Middle frontal gyrus (tissue), 1 donor: ENCODE measurements at regions not wholly inside any gene's neighbourhood (a gene's known extent, or its start where the extent isn't known, plus 50 kb on each side); places are given as distances from the start of the nearest gene placed in this dataset.

Source experiments
- DNase-seq: peaks from one replicate; pipeline ENCODE4 v3.0.0-alpha.2; 2015; ENCODE audit warnings: low spot score; ENCODE audit errors: extremely low spot score

- no peak for DNase-seq
These were observed 727.9 kb upstream of the CDH2 start for GRCh38 chr18:28904789-28905364.

GRCh38 chr18:28903306-28903705 lies 726.4 kb upstream of the CDH2 start:
- no peak for DNase-seq

DNA sequence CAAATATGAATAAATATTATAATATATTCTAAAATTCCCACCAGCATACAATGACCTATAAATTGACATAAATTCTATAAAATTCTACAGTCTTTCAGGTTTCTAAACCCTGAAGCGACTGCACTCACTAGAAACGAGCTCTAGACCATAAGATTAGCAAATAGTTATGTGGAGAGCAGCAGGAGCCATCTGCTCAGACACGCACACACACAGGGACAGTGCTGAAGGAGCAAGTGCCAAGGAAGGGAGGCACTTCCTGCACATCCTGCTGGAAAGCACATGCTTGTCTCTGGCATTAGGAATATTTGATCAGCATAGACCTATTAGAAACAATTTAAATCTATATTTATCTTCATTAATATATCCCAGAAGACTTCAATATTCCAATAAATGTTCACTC lies 713.9 kb upstream of the CDH2 start:
- no peak for DNase-seq

DNA sequence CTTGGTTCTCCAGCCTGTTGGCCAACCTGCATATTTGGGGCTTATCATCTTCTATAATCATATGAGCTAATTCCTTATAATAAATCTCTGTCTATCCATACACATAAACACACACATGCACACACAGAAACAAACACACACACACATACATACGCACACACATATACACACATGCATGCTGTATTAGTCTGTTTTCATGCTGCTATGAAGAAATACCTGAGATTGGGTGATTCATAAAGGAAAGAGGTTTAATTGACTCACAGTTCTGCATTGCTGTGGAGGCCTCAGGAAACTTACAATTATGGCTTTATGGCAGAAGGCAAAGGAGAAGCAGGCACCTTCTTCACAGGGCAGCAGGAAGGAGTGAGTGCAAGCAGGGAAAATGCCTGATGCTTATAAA lies 707.4 kb upstream of the CDH2 start:
- no peak for DNase-seq

DNA sequence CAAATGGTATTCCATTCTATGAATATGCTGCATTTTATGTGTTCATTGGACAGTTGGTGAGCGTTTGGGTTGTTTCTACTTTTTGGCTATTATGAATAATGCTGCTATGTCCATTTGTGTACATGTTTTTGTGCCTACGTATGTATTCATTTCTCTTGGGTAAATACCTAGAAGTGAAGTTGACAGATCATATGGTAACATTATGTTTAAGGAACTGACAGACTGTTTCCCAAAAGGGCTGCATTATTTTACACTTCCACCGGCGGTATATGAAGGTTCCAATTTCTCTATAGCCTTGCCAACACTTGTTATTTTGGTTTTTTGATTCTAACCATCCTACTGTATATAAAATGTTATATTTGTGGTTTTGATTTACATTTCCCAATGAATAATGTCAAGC lies 703.9 kb upstream of the CDH2 start:
- DNase-seq, result no peak

GRCh38 chr18:28875059-28875458 lies 698.1 kb upstream of the CDH2 start:
- no peak for DNase-seq

DNA sequence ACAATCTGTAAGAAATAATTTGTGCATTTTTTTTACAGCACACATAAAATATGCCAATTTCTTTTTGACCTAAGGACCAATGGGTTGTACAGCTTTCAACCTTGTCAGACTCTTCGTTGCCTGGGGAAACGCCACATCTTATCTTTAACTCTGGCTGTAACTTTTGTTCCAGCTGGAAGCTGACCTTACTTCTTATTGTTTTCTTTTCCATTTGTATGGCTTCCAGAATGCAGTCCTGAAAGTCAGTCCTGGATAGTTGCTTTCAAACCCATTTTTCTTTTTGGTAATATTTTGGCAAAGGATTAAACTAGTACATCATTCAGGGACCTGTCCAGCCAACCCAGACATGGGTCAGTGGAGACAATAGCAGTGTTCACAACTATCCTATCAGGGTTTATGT lies 686.5 kb upstream of the CDH2 start:
- DNase-seq, result no peak

- no peak for DNase-seq
These were observed 681.3 kb upstream of the CDH2 start for GRCh38 chr18:28858248-28858647.

GRCh38 chr18:28855989-28856388 lies 679.1 kb upstream of the CDH2 start:
- DNase-seq, result no peak

GRCh38 chr18:28855524-28855923 lies 678.6 kb upstream of the CDH2 start:
- no peak for DNase-seq

- no peak for DNase-seq
These were observed 678.0 kb upstream of the CDH2 start for GRCh38 chr18:28854964-28855363.

DNA sequence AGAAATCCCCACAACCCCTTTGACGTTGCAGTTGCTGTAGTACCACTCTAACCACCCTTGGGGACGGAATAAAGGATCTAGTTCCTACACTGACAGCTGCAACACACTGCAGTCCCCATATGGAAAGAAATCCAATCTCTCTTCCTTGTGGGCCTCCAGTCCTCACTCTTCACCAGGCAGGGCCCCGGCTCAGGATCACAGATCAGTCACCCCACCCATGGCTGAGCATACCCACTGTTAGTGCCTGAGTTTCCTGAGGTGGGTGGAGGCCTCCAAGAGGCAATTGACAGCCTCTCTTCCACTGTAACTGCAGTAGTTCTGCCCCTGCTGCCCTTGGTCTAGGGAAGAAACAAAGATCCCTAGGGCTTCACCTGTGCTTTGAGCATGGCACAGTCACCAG lies 670.0 kb upstream of the CDH2 start:
- DNase-seq, result no peak

- no peak for DNase-seq
These were observed 660.2 kb upstream of the CDH2 start for GRCh38 chr18:28837100-28837499.

DNA sequence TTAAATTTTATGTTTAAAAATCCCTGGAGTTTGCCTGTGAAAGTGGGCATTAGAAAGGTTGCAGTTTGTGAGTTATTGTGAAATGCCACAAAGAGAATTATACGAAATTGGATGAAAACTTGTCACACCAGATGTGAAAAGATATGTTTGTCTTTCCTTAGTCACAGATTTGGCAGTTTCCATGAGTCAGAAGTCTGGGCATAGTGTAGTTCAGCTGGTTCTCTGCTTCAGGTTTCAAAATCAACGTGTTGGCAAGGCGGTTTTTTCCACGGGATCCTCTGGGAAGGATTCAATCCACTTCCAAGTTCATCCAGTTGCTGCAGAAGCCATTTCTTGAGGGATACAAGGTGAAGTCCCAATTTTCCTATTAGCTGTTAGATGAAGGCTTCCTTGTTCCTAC lies 658.0 kb upstream of the CDH2 start:
- no peak for DNase-seq

GRCh38 chr18:28831908-28832307 lies 655.0 kb upstream of the CDH2 start:
- no peak for DNase-seq

GRCh38 chr18:28831476-28831875 lies 654.5 kb upstream of the CDH2 start:
- DNase-seq, result no peak

DNA sequence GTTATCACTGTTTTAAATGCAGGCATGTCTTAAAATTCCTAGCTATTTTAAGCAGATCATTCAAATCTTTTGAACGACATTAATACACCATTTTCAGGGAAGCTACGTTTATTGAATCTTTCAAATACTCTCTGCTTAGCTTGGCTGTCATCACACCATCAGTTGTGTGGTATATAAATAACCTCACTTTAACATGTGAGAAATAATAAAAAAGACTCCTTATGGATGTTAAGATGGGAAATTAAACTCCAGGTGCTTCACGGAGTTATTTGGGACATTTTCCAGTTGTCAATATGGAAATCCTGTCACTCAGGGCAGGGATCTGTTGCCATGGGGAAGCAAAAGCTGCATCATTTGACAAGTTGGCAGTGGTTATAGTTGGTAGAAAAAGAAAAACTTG lies 649.2 kb upstream of the CDH2 start:
- DNase-seq, result no peak

DNA sequence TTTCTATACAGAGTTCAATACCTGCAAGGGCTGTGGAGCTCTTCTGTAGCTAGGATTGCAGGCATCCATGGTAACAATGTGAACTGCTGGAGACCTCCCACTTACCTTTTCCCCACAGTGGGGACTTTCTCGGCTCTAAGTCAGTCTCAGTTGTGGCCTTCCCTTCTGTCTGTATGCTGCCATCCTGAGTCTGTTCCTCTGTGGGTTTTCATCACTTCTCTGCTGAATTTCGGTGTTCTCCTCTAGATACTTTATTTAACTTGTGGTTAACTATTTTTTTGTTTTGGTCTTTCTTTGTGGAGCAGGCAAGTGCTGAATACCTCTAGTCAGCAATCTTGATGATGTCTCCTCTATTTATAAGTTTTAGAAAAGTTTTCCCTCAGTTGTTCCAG lies 647.2 kb upstream of the CDH2 start:
- DNase-seq, result no peak

- no peak for DNase-seq
These were observed 646.7 kb upstream of the CDH2 start for GRCh38 chr18:28823506-28824182.

GRCh38 chr18:28820353-28820752 lies 643.4 kb upstream of the CDH2 start:
- DNase-seq, result no peak

- DNase-seq, result no peak
These were observed 639.2 kb upstream of the CDH2 start for GRCh38 chr18:28816155-28816554.

- no peak for DNase-seq
These were observed 637.4 kb upstream of the CDH2 start for GRCh38 chr18:28814365-28814764.

- no peak for DNase-seq
These were observed 631.4 kb upstream of the CDH2 start for GRCh38 chr18:28808373-28808772.

DNA sequence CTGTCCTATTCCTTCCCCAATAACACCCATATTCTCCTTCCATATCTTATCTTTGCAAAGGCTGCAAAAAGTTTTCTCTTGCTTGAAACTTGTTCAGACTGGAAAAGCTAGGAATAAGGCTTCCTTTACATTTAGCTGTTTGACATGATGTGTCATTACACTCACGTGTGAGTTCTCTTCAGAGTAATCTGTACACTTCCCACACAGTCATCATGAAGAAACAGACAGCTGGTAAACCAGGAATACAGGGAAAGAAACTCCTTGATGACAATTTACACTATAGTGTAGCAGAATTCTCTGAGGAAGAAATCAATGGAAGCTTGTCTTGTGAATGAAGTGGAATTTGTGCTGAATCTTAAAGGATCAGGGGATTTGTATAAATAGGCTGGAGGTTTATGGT lies 628.6 kb upstream of the CDH2 start:
- DNase-seq, result no peak
